A549 (cell line): ENCODE measurements at regions not wholly inside any gene's neighbourhood (a gene's known extent, or its start where the extent isn't known, plus 50 kb on each side); places are given as distances from the start of the nearest gene placed in this dataset.

Experiments
- ATAC-seq, 2 experiments: fragments of 200-7000 bp in 1 of 2; fragments of >200 bp in 1 of 2; cut with Nextera tagmentation in 1 of 2; cut with Tn5 transposase in 1 of 2; 3 replicates each; pipeline versions ENCODE4 v1.8.0 to v1.9.1; 2018 to 2020; ENCODE audit warnings: mild to moderate bottlenecking in 1 of 2, moderate library complexity in 1 of 2
- CTCF ChIA-PET: fragments of 300-600 bp; sonication (Branson Sonifier 250); formaldehyde crosslinking; extraction: SDS; loops from one replicate; lab custom pipeline; 2021; ENCODE audit warnings: antibody characterized with exemption, inconsistent platforms; lab: Yijun Ruan, JAX
- POLR2A ChIA-PET: fragments of 350-600 bp; formaldehyde crosslinking; extraction: SDS; loops from one replicate; lab custom pipeline; 2021; ENCODE audit warnings: antibody characterized with exemption, inconsistent platforms; lab: Yijun Ruan, JAX
- DNase-seq, 2 experiments: peaks; one replicate each; pipeline versions ENCODE4 v3.0.0 to v3.0.0-alpha.2; 2011 to 2016; ENCODE audit warnings: low read depth in 1 of 2, low spot score in 1 of 2
- FAIRE-seq: peaks from 2 replicates; lab custom pipeline; 2011; peaks lifted over from hg19 to GRCh38; lab: Jason Lieb, UNC
- H3K27ac ChIP-seq, 2 experiments: fragments of >200 bp; sonication (Bioruptor Twin); formaldehyde crosslinking; 3 replicates each; pipeline ENCODE4 v1.5.1; 2016 to 2017
- H3K4me1 ChIP-seq: fragments of >200 bp; sonication (Bioruptor Twin); formaldehyde crosslinking; 3 replicates; pipeline ENCODE4 v1.6.1; 2016
- H3K4me2 ChIP-seq: fragments of >200 bp; sonication (Bioruptor Twin); formaldehyde crosslinking; 3 replicates; pipeline ENCODE4 v1.6.1; 2016
- H3K4me3 ChIP-seq: fragments of >200 bp; sonication (Bioruptor Twin); formaldehyde crosslinking; 3 replicates; pipeline ENCODE4 v1.5.1; 2016
- H3K9me3 ChIP-seq: fragments of >200 bp; sonication (Bioruptor Twin); formaldehyde crosslinking; 3 replicates; pipeline ENCODE4 v1.6.1; 2016
- ATOH8 ChIP-seq: fragments of 250-450 bp; sonication (Bioruptor Pico); IDR thresholded peaks from 2 replicates; pipeline ENCODE4 v1.5.0; 2020; ENCODE audit warnings: low read depth, mild to moderate bottlenecking, moderate library complexity
- BHLHE40 ChIP-seq: IDR thresholded peaks from 2 replicates; pipeline ENCODE4 v1.6.1; 2012; ENCODE audit warnings: low read depth, low read length, inconsistent platforms
- CBX2 ChIP-seq: fragments of 200-600 bp; sonication (generic); IDR thresholded peaks from 2 replicates; pipeline ENCODE4 v1.6.1; 2016; ENCODE audit warnings: low read depth, mild to moderate bottlenecking, borderline replicate concordance
- CEBPB ChIP-seq, 2 experiments: fragments of >200 bp in 1 of 2; sonication (Bioruptor Twin) in 1 of 2; formaldehyde crosslinking in 1 of 2; IDR thresholded peaks; 2 replicates each; pipeline ENCODE4 v1.6.1; 2012 to 2016
- EHF ChIP-seq: fragments of 250-450 bp; sonication (Bioruptor Pico); IDR thresholded peaks from 2 replicates; pipeline ENCODE4 v1.5.0; 2020; ENCODE audit warnings: mild to moderate bottlenecking
- EHMT2 ChIP-seq: fragments of 200-600 bp; sonication (generic); IDR thresholded peaks from 2 replicates; pipeline ENCODE4 v1.6.1; 2016; ENCODE audit warnings: antibody characterized with exemption, low read depth, mild to moderate bottlenecking, moderate library complexity
- ELK1 ChIP-seq: fragments of 150-350 bp; IDR thresholded peaks from 2 replicates; pipeline ENCODE4 v1.6.1; 2014; ENCODE audit warnings: low read depth, mild to moderate bottlenecking, low read length
- HDAC2 ChIP-seq: fragments of 200-600 bp; sonication (generic); IDR thresholded peaks from 2 replicates; pipeline ENCODE4 v1.6.1; 2016
- HOXB13 ChIP-seq: fragments of 250-450 bp; sonication (Bioruptor Pico); IDR thresholded peaks from 2 replicates; pipeline ENCODE4 v1.5.0; 2020; ENCODE audit warnings: low read depth, mild to moderate bottlenecking, moderate library complexity
- JUN ChIP-seq, 2 experiments: fragments of >200 bp; sonication (Bioruptor Twin); formaldehyde crosslinking; IDR thresholded peaks; 2 replicates in 1 of 2; 3 replicates in 1 of 2; pipeline ENCODE4 v1.6.1; 2016 to 2017
- JUNB ChIP-seq: fragments of >200 bp; sonication (Bioruptor Twin); formaldehyde crosslinking; IDR thresholded peaks from 2 replicates; pipeline ENCODE4 v1.6.1; 2016
- MAFK ChIP-seq: fragments of 450-650 bp; IDR thresholded peaks from 2 replicates; pipeline ENCODE4 v1.6.1; 2014; ENCODE audit not compliant: partially characterized antibody
- MAX ChIP-seq: IDR thresholded peaks from 2 replicates; pipeline ENCODE4 v1.6.1; 2012
- NFE2L2 ChIP-seq: fragments of 150-350 bp; conservative IDR thresholded peaks from 2 replicates; pipeline ENCODE4 v1.6.1; 2014; ENCODE audit warnings: low read length
- NR3C1 ChIP-seq: fragments of >200 bp; sonication (Bioruptor Twin); formaldehyde crosslinking; IDR thresholded peaks from 3 replicates; pipeline ENCODE4 v1.6.1; 2017
- POLR2AphosphoS2 ChIP-seq: conservative IDR thresholded peaks from 2 replicates; pipeline ENCODE4 v1.6.1; 2012; ENCODE audit warnings: low read length, improper control_type of control experiment, inconsistent platforms
- RFX5 ChIP-seq: fragments of 450-650 bp; IDR thresholded peaks from 2 replicates; pipeline ENCODE4 v1.7.1; 2014; ENCODE audit warnings: antibody characterized with exemption, mild to moderate bottlenecking, moderate library complexity
- RNF2 ChIP-seq: fragments of 200-600 bp; sonication (generic); IDR thresholded peaks from 2 replicates; pipeline ENCODE4 v1.6.1; 2016; ENCODE audit warnings: low read depth, mild to moderate bottlenecking, antibody characterized with exemption, moderate library complexity, borderline replicate concordance
- TFCP2L1 ChIP-seq: fragments of 250-450 bp; sonication (Bioruptor Pico); IDR thresholded peaks from 2 replicates; pipeline ENCODE4 v1.5.0; 2021; ENCODE audit warnings: mild to moderate bottlenecking
- TP53 ChIP-seq: fragments of 250-450 bp; sonication (Bioruptor Pico); IDR thresholded peaks from 2 replicates; pipeline ENCODE4 v1.5.0; 2021; ENCODE audit warnings: mild to moderate bottlenecking, moderate library complexity
- USF2 ChIP-seq: fragments of 450-650 bp; IDR thresholded peaks from 2 replicates; pipeline ENCODE4 v1.6.1; 2014; ENCODE audit warnings: antibody characterized with exemption
- ZC3H11A ChIP-seq: fragments of 450-650 bp; IDR thresholded peaks from 2 replicates; pipeline ENCODE4 v1.6.1; 2014; ENCODE audit warnings: antibody characterized with exemption, mild to moderate bottlenecking
- ZNF302 ChIP-seq: fragments of 250-450 bp; sonication (Bioruptor Pico); IDR thresholded peaks from 2 replicates; pipeline ENCODE4 v1.9.0; 2021; ENCODE audit warnings: inconsistent platforms, mild to moderate bottlenecking, moderate library complexity
- WGBS: methylation state at CpG from one replicate; pipeline ENCODE4 v1.1.6; 2017; ENCODE audit errors: missing lambda C conversion rate; 5-methylcytosine and 5-hydroxymethylcytosine counted together
- TF ChIP-seq, protein P1 (sequence below): fragments of >200 bp; sonication (Bioruptor Twin); formaldehyde crosslinking; IDR thresholded peaks from 3 replicates; pipeline ENCODE4 v1.6.1; 2016
- TF ChIP-seq, protein P2 (sequence below): IDR thresholded peaks from 2 replicates; pipeline ENCODE4 v1.6.1; 2012

GRCh38 chr4:20302336-20302735 is 50.6 kb downstream of the SLIT2 start:
- WGBS, result 3% methylated on average over 2 of the region's 2 CpGs
- Histone ChIP-seq H3K4me3 (no peak overlapping the region), H3K27ac (no peak overlapping the region), H3K4me2 (no peak overlapping the region), H3K4me1 (no peaks in the 10 kb centered on the region), H3K9me3 (no peaks in the 10 kb centered on the region)
- TF ChIP-seq HDAC2 (no peak), EHMT2 (no peak), POLR2AphosphoS2 (no peak), EHF (CRISPR knock-in tag) (no peak), MAFK (no peak), RFX5 (no peak), MAX (no peak), HOXB13 (no peak), JUN (IDR thresholded peaks at IDR 0.05) (no peak), CEBPB (IDR thresholded peaks at IDR 0.05) (no peak), ELK1 (no peak), CBX2 (no peak)
- TF ChIP-seq, protein P1, sequence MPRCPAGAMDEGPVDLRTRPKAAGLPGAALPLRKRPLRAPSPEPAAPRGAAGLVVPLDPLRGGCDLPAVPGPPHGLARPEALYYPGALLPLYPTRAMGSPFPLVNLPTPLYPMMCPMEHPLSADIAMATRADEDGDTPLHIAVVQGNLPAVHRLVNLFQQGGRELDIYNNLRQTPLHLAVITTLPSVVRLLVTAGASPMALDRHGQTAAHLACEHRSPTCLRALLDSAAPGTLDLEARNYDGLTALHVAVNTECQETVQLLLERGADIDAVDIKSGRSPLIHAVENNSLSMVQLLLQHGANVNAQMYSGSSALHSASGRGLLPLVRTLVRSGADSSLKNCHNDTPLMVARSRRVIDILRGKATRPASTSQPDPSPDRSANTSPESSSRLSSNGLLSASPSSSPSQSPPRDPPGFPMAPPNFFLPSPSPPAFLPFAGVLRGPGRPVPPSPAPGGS, result no peak
- FAIRE-seq (no peak), ATAC-seq (no peak), DNase-seq (no peak)
- ChIA-PET CTCF (no interaction called here), POLR2A (no interaction called here)

DNA sequence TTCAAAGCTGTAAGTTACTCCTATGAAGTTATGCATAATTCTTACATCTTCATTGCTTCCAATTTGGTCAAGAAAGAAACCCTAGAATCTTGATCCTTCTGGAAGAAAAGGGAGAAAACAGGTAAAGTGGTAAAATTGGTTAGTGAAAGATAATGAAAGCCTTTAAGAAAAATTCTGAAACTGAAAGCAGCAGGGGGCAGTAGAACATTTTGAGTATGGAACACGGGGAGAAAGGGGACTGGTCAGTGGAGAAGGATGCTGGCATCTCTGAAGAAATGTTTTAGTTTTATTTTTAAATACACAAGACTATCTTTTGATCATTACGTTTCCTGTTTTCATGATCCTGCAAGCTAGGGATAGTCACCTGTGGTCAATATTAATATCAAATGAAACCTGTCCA is 54.3 kb downstream of the SLIT2 start:
- FAIRE-seq (no peak), DNase-seq (no peak), ATAC-seq (no peak)
- POLR2A ChIA-PET, result no interaction called here
- Histone ChIP-seq H3K4me1 (no peaks in the 10 kb centered on the region), H3K4me3 (no peak overlapping the region), H3K4me2 (no peak overlapping the region), H3K9me3 (no peaks in the 10 kb centered on the region), H3K27ac (no peak overlapping the region)
- 0% methylated on average over 2 of the region's 2 CpGs for WGBS
- TF ChIP-seq TFCP2L1 (no peak), EHF (CRISPR knock-in tag) (no peak), ZNF302 (CRISPR knock-in tag) (no peak), TP53 (CRISPR knock-in tag) (no peak), JUNB (no peak), CEBPB (IDR thresholded peaks at IDR 0.05) (no peak), CBX2 (no peak), ATOH8 (CRISPR knock-in tag) (no peak), NFE2L2 (no peak), NR3C1 (no peak), HDAC2 (no peak), RNF2 (no peak), USF2 (no peak), EHMT2 (no peak), BHLHE40 (no peak), ZC3H11A (no peak)
- TF ChIP-seq, protein P2, sequence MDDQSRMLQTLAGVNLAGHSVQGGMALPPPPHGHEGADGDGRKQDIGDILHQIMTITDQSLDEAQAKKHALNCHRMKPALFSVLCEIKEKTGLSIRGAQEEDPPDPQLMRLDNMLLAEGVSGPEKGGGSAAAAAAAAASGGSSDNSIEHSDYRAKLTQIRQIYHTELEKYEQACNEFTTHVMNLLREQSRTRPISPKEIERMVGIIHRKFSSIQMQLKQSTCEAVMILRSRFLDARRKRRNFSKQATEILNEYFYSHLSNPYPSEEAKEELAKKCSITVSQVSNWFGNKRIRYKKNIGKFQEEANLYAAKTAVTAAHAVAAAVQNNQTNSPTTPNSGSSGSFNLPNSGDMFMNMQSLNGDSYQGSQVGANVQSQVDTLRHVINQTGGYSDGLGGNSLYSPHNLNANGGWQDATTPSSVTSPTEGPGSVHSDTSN, result no peak
- CTCF ChIA-PET, result no interaction called here
